ENCODE measurements at regions not wholly inside any gene's neighbourhood (a gene's known extent, or its start where the extent isn't known, plus 50 kb on each side); places are given as distances from the start of the nearest gene placed in this dataset.

DNA sequence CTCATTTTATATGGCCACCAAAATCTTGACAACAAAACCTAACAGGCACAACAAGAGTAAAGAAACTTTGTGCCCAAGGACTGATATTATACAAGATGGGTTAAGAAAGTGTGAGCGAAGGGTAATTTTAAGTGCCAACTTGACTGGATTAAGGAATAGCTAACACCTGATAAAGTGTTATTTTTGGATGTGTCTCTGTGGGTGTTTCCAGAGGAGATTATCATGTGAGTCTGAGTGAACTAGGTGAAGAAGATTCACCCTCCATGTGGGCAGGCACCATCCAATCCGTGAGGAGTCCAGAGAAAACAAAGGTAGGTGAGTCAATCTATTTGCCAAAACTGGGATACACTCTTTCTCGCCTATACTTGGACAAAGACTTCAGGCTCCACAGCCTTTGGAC is 461.6 kb downstream of the ETS1 start:
- H4K20me1 ChIP-seq (ENCODE audit: control insufficient read depth, insufficient read depth): no peaks in the 10 kb centered on the region
- no peak for ATAC-seq
- SMC1A ChIA-PET (ENCODE audit: uncharacterized antibody, unreplicated experiment): no interaction called here
- TF ChIP-seq MTA3 (IDR thresholded peaks at IDR 0.05; ENCODE audit: borderline replicate concordance, low read length): no peak
- no peak for TF ChIP-seq NRF1 (conservative IDR thresholded peaks at IDR 0.05; ENCODE audit: low read depth, low read length)
- TF ChIP-seq, protein P1, sequence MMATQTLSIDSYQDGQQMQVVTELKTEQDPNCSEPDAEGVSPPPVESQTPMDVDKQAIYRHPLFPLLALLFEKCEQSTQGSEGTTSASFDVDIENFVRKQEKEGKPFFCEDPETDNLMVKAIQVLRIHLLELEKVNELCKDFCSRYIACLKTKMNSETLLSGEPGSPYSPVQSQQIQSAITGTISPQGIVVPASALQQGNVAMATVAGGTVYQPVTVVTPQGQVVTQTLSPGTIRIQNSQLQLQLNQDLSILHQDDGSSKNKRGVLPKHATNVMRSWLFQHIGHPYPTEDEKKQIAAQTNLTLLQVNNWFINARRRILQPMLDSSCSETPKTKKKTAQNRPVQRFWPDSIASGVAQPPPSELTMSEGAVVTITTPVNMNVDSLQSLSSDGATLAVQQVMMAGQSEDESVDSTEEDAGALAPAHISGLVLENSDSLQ (IDR thresholded peaks at IDR 0.05): no peak
- TF ChIP-seq, protein P2, sequence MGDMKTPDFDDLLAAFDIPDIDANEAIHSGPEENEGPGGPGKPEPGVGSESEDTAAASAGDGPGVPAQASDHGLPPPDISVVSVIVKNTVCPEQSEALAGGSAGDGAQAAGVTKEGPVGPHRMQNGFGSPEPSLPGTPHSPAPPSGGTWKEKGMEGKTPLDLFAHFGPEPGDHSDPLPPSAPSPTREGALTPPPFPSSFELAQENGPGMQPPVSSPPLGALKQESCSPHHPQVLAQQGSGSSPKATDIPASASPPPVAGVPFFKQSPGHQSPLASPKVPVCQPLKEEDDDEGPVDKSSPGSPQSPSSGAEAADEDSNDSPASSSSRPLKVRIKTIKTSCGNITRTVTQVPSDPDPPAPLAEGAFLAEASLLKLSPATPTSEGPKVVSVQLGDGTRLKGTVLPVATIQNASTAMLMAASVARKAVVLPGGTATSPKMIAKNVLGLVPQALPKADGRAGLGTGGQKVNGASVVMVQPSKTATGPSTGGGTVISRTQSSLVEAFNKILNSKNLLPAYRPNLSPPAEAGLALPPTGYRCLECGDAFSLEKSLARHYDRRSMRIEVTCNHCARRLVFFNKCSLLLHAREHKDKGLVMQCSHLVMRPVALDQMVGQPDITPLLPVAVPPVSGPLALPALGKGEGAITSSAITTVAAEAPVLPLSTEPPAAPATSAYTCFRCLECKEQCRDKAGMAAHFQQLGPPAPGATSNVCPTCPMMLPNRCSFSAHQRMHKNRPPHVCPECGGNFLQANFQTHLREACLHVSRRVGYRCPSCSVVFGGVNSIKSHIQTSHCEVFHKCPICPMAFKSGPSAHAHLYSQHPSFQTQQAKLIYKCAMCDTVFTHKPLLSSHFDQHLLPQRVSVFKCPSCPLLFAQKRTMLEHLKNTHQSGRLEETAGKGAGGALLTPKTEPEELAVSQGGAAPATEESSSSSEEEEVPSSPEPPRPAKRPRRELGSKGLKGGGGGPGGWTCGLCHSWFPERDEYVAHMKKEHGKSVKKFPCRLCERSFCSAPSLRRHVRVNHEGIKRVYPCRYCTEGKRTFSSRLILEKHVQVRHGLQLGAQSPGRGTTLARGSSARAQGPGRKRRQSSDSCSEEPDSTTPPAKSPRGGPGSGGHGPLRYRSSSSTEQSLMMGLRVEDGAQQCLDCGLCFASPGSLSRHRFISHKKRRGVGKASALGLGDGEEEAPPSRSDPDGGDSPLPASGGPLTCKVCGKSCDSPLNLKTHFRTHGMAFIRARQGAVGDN (IDR thresholded peaks at IDR 0.05): no peak
- no peak for TF ChIP-seq BCL11A (IDR thresholded peaks at IDR 0.05; ENCODE audit: low read depth, low read length)
- TF ChIP-seq MYC (IDR thresholded peaks at IDR 0.05; ENCODE audit: insufficient read depth, insufficient read length, insufficient replicate concordance, low read length, severe bottlenecking): no peak
- TF ChIP-seq YY1 (IDR thresholded peaks at IDR 0.05; ENCODE audit: low read depth, low read length): no peak
- TF ChIP-seq YBX1 (IDR thresholded peaks at IDR 0.05): no peak
- TF ChIP-seq CHD4 (IDR thresholded peaks at IDR 0.05): no peak
- TF ChIP-seq, protein P3, sequence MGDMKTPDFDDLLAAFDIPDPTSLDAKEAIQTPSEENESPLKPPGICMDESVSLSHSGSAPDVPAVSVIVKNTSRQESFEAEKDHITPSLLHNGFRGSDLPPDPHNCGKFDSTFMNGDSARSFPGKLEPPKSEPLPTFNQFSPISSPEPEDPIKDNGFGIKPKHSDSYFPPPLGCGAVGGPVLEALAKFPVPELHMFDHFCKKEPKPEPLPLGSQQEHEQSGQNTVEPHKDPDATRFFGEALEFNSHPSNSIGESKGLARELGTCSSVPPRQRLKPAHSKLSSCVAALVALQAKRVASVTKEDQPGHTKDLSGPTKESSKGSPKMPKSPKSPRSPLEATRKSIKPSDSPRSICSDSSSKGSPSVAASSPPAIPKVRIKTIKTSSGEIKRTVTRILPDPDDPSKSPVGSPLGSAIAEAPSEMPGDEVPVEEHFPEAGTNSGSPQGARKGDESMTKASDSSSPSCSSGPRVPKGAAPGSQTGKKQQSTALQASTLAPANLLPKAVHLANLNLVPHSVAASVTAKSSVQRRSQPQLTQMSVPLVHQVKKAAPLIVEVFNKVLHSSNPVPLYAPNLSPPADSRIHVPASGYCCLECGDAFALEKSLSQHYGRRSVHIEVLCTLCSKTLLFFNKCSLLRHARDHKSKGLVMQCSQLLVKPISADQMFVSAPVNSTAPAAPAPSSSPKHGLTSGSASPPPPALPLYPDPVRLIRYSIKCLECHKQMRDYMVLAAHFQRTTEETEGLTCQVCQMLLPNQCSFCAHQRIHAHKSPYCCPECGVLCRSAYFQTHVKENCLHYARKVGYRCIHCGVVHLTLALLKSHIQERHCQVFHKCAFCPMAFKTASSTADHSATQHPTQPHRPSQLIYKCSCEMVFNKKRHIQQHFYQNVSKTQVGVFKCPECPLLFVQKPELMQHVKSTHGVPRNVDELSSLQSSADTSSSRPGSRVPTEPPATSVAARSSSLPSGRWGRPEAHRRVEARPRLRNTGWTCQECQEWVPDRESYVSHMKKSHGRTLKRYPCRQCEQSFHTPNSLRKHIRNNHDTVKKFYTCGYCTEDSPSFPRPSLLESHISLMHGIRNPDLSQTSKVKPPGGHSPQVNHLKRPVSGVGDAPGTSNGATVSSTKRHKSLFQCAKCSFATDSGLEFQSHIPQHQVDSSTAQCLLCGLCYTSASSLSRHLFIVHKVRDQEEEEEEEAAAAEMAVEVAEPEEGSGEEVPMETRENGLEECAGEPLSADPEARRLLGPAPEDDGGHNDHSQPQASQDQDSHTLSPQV (IDR thresholded peaks at IDR 0.05): no peak
- TF ChIP-seq SP1 (IDR thresholded peaks at IDR 0.05; ENCODE audit: low read depth, low read length): no peak
- no TSS peak for BruUV-seq (replicated peaks)
- H3K36me3 ChIP-seq (ENCODE audit: control insufficient read depth in 2 of 2, insufficient read depth in 2 of 2, low read length in 1 of 2): no peaks in the 10 kb centered on the region
- H3K79me2 ChIP-seq (ENCODE audit: control insufficient read depth, insufficient read depth, low read length): no peaks in the 10 kb centered on the region
- no peak overlapping the region for H3K9ac ChIP-seq (ENCODE audit: control insufficient read depth, insufficient read depth, low read length)
- no peak for FAIRE-seq
- no peak overlapping the region for H3K27ac ChIP-seq (ENCODE audit: control insufficient read depth, insufficient read depth)
- H3K9me3 ChIP-seq (replicated peaks; ENCODE audit: control insufficient read depth, insufficient read depth, low read length): no peaks in the 10 kb centered on the region
- in situ Hi-C loops (cut with MboI): no loop called here
- POLR2A ChIA-PET: no interaction called here
- intact Hi-C loops (cut with micrococcal nuclease; ENCODE audit: unreplicated experiment): no loop called here
- WGBS (ENCODE audit: insufficient coverage, insufficient replicate concordance, low lambda C conversion rate, missing lambda C conversion rate): 31% methylated on average over 3 of the region's 3 CpGs
- DNase-seq (ENCODE audit: low read depth, low spot score): no peak
- no peak overlapping the region for H3K4me2 ChIP-seq (ENCODE audit: control insufficient read depth, insufficient read depth)
- peaks cover 0 to 2% of the 10 kb centered on the region in 2 experiments; a peak in 1 of 4 replicates for H3K27me3 ChIP-seq (replicated peaks in 1 of 2; ENCODE audit: control insufficient read depth in 2 of 2, insufficient read depth in 2 of 2, low read length in 1 of 2)
- RAD21 ChIA-PET (ENCODE audit: unreplicated experiment): no interaction called here
- no peak overlapping the region for H3K4me3 ChIP-seq
- CTCF ChIA-PET: interaction anchor here (0.5 kb wide), 1 partner anchor 13 kb away, joined by 3 read pairs; no protein-coding TSS in a partner anchor
- H3K4me1 ChIP-seq (ENCODE audit: control insufficient read depth, insufficient read depth, low read length): no peaks in the 10 kb centered on the region
- no peak overlapping the region for H2AFZ ChIP-seq (ENCODE audit: control insufficient read depth, low read depth, low read length)

Measured in GM12878 (cell line).